Pons (tissue), 1 donor: ENCODE measurements at regions not wholly inside any gene's neighbourhood (a gene's known extent, or its start where the extent isn't known, plus 50 kb on each side); places are given as distances from the start of the nearest gene placed in this dataset.

Source experiments
- DNase-seq: peaks from one replicate; pipeline ENCODE4 v3.0.0-alpha.2; 2016; ENCODE audit warnings: low spot score

DNA sequence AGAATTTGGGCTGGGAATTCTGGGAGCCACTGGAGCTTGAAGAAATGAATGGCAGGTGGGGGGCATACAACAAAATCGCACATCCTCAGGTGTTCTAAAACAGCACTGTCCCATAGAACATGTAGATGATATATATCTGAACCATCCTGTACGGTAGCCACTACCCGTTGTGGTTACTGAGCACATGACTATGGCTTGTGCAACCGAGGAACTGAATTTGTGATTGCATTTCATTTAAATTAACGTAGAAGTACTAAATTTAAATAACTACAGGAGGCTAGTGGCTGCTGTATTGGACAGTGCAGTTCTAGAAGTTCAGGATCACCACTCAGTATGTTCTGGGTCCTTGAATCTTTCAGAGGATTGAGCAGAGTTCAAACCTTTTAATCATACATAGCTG lies 172.4 kb downstream of the PHETA1 start:
- DNase-seq: no peak

GRCh38 chr12:111195316-111195715 lies 173.6 kb downstream of the PHETA1 start:
- DNase-seq: no peak

DNA sequence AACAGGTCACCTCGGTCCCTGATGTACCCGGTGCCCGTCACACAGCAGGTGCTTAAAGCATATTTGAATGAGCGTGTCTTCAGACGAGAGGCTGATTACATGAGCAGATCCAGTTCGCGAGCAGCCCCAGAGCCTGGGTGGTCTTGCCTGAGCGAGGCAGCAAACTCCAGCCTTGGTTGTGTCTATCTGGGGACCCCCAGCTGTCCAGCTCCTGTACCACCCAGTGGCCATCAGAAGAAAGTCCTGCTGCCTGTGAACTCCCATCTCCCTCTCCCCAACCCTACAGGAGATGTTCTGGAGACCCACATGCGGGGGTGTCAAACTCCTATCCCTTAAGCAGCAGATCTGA lies 174.2 kb downstream of the PHETA1 start:
- DNase-seq: no peak

DNA sequence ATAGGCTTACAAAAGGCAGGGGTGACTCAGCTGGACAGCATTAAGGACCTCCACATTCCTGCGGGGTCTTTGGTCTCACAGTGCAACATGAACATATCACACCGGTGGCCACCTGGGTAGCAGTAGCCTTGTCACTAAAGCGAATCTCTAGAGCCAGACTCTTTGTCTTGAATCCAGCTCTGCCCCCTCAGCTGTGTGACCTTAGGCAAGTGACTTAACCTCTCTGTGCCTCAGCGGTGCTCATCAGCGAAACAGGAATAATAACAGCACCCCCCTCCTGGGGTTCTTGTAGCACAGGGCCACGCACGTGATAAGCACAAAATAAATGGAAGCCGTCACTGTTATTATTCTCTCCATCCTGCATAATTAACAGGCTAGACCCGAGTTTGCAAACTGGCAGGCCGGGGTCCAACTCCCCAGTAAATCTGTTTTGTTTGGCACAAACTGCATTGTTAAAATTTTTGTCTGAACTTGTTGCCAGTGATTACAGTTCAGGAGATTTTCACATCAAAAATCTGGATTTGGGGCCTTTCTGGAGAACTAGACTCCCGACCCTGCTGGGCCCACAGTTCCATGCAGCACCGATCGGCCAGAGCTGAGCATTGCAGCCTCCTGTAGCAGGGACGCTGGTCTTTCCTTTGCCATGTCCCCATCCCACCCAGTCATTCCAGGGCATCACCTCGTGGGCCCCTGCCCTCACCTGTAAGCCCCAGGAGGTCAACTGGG lies 174.8 kb downstream of the PHETA1 start:
- no peak for DNase-seq

GRCh38 chr12:111193496-111193895 lies 175.4 kb downstream of the PHETA1 start:
- DNase-seq: peak; percentile 34

DNA sequence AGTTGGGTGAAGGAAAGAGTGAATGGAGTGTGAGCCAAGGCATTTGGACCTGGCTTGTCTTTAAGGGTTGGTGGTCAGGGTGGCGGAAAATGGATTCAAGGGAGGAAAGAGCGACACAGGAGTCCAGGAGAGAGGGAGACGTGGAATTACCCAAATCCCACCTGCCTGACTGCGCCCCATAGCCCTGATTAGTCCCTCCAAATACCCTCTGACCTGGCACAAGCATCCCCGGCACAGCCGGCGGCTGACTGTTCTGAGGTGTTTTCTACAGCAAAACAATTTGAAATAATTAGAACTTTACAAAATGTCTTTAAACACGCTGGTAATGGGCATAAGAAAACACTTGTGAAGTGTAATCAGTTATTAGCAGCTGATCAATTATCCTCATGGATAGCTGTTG lies 175.8 kb downstream of the PHETA1 start:
- no peak for DNase-seq

DNA sequence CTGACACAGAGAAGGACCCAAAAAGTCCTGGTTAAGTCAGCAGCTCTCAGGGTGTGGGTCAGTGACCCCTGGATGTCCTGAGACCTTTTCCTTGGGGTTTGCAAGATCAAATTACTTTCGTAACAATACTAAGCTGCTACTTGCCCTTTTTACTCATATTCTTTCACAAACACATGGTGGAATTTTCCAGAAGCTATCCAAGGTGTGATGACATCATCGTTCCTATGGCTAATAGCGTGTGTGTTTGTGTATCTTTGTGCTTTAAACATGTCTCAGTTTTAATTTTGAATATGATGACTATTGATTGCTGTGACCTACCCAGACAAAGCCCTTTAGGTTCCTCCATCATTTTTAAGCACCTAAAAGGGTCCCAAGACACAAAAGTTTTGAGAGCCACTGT lies 176.2 kb downstream of the PHETA1 start:
- no peak for DNase-seq

DNA sequence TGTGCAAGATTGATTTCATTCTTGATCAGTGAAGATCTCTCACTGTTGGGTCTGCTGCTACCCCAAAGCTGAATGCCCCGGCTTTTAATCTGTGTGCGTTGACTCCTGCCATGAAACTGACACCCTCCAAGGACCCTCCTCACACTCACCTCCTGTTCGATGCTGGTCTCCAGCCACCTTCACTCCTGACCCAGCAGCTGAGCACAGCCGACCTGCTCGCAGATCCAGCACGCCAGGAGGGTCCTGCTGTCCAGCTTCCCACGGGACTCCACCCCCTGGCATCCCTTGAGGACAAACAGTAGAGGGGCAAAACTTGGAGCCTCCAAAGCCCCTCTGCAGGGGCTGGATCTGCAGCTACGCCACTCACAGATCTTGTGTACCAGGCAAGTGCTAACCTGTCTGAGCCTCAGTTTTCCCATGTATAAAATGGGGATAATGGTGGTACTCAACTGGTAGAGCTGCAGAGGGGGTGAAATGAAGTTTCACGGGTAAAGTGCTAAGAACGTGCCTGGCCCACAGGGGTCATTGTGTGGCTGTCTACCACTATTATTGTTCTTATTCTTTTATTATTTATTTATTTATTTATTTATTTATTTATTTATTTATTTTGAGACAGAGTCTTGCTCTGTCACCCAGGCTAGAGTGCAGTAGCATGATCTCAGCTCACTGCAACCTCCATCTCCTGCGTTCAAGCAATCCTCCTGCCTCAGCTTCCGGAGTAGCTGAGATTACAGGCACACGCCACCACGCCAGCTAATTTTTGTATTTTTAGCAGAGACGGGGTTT lies 178.0 kb downstream of the PHETA1 start:
- DNase-seq: no peak

DNA sequence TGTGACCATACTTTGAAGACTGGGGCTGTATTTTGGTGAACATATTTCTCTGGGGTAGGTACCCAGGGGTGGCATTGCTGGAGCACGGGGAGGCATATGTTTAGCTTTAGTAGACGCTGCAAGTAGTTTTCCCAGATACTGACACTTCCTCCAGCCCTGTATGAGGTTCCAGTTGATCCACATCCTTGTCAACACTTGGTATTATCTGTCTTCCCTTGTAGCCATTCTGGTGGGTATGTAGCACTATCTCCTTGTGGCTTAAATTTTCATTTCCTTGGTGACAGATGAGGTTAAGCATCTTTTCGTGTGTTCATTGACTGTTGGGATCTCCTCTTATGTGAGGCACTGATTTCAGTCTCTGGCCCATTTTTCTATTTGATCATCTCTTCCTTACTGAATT lies 179.1 kb downstream of the PHETA1 start:
- DNase-seq: no peak

DNA sequence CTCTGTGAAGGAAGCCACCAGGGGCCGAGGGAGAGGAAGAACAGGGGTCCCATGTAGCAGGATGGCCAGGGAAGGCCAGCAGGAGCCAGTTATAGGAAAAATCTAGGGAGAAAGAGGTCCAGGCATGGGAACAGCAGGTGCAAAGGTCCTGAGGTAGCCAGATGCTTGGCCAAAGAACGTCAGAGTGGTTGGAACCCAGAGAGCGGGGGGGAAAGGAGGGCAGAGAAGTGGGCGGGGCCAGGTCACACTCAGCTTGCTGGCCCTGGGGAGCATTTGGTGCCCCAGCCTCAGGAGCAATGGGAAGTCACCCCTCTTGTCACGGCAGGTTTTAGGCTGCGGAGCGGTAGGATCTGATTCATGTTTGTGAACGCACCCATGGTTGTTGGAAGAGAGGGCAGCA lies 180.5 kb downstream of the PHETA1 start:
- DNase-seq: no peak

GRCh38 chr12:111186347-111186746 lies 182.5 kb downstream of the PHETA1 start:
- DNase-seq: no peak

DNA sequence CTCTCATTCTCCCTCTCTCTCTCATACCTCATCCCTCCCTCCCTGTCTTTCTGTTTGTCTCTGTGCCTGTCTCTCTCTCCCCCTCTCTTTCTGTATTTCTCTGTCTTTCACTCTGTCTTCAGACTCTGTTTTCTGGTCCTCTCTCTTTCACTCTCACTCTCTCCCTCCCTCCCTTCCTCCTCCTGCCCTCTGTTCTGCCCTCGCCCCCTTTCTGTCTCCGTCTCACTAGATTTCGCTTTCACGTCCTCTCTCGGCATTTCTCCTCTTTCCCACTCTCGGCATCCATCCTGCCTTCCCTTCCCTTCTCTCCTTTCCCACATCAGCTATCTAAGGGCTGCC lies 183.0 kb downstream of the PHETA1 start:
- no peak for DNase-seq

GRCh38 chr12:111185206-111185888 lies 183.5 kb downstream of the PHETA1 start:
- DNase-seq: no peak

GRCh38 chr12:111184161-111184560 lies 184.7 kb downstream of the PHETA1 start:
- DNase-seq: no peak

DNA sequence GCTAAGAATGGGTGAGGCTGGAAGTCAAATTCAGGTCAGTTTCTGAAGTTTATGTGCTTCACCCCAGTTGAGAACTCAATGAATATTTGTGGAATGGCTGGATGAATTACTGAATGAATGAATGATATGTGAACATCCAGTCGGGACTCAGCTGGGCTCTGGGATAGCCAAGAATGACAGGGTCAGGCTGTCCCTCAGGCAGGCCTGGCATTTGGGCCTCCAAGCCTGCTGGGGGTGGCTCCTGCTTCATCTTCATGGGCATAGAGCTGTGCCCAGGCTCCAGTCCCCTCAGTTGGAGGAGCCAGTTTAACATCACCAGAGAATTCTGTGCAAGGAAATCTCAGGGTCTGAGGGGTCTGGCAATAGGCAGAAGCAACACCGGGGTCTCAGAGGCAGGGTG lies 185.8 kb downstream of the PHETA1 start:
- DNase-seq: no peak

GRCh38 chr12:111182382-111182781 lies 186.5 kb downstream of the PHETA1 start:
- no peak for DNase-seq

- DNase-seq: peak; percentile 37
Observed at GRCh38 chr12:111181143-111181726, 187.7 kb downstream of the PHETA1 start.

- no peak for DNase-seq
Observed at GRCh38 chr12:111180426-111181142, 188.3 kb downstream of the PHETA1 start.

GRCh38 chr12:111178181-111179081 lies 190.5 kb downstream of the PHETA1 start:
- no peak for DNase-seq

- DNase-seq: peak; percentile 19
Observed at GRCh38 chr12:111175396-111176094, 193.3 kb downstream of the PHETA1 start.

DNA sequence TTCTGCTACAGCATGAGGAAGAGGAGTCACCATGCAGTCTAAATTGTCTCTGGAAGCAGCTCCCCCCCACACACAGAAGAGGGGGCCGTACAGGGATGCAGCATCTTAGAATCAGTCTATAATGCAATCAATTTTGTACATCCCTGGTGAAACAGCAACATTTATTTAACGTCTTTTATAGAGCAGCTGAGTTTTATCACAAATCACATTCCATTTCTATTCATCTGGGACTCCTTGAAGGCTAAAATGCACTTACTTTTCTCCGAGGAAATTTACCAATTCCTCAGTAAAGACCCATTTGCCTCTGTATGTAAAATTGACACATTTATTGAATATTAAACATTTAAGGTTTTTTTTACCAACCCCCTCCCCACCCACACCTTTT lies 193.9 kb downstream of the PHETA1 start:
- DNase-seq: no peak
